C4-2B (cell line): ENCODE measurements at regions not wholly inside any gene's neighbourhood (a gene's known extent, or its start where the extent isn't known, plus 50 kb on each side); places are given as distances from the start of the nearest gene placed in this dataset.

Experiments
- ZFX ChIP-seq: fragments of 450-650 bp; IDR thresholded peaks from 2 replicates; pipeline ENCODE4 v1.6.1; 2017
- TF ChIP-seq, protein P1 (sequence below): fragments of 450-650 bp; conservative IDR thresholded peaks from 2 replicates; pipeline ENCODE4 v1.5.1; 2017; ENCODE audit warnings: mild to moderate bottlenecking

- TF ChIP-seq, protein P1, sequence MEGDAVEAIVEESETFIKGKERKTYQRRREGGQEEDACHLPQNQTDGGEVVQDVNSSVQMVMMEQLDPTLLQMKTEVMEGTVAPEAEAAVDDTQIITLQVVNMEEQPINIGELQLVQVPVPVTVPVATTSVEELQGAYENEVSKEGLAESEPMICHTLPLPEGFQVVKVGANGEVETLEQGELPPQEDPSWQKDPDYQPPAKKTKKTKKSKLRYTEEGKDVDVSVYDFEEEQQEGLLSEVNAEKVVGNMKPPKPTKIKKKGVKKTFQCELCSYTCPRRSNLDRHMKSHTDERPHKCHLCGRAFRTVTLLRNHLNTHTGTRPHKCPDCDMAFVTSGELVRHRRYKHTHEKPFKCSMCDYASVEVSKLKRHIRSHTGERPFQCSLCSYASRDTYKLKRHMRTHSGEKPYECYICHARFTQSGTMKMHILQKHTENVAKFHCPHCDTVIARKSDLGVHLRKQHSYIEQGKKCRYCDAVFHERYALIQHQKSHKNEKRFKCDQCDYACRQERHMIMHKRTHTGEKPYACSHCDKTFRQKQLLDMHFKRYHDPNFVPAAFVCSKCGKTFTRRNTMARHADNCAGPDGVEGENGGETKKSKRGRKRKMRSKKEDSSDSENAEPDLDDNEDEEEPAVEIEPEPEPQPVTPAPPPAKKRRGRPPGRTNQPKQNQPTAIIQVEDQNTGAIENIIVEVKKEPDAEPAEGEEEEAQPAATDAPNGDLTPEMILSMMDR, result no peak
- no peak for TF ChIP-seq ZFX
Measured at GRCh38 chr19:29014857-29015436, 198.0 kb downstream of the UQCRFS1 start.
